H1 (cell line): ENCODE measurements at regions not wholly inside any gene's neighbourhood (a gene's known extent, or its start where the extent isn't known, plus 50 kb on each side); places are given as distances from the start of the nearest gene placed in this dataset.

Experiments used
- CTCF ChIA-PET: fragments of 300-600 bp; sonication (Branson Sonifier 250); formaldehyde crosslinking; loops from one replicate; lab custom pipeline; 2021; ENCODE audit not compliant: partially characterized antibody; lab: Charles Lee
- POLR2A ChIA-PET: fragments of 300-600 bp; sonication (Branson Sonifier 250); formaldehyde crosslinking; loops from one replicate; lab custom pipeline; 2021; ENCODE audit warnings: inconsistent platforms; ENCODE audit not compliant: partially characterized antibody; lab: Charles Lee
- DNase-seq, 2 experiments: peaks; one replicate each; pipeline versions ENCODE4 v3.0.0 to v3.0.0-alpha.2; 2010 to 2022; ENCODE audit warnings: low spot score in 2 of 2, low read depth in 1 of 2, mixed read lengths in 1 of 2
- FAIRE-seq: peaks from 2 replicates; lab custom pipeline; 2011; peaks lifted over from hg19 to GRCh38; lab: Jason Lieb, UNC
- H2AFZ ChIP-seq: 2 replicates; pipeline ENCODE4 v1.8.1; 2012; ENCODE audit warnings: low read length, inconsistent platforms
- H2AK5ac ChIP-seq: 2 replicates; pipeline ENCODE4 v1.6.1; 2013; ENCODE audit warnings: low read depth, low read length
- H2BK120ac ChIP-seq: replicated peaks from 2 replicates; pipeline ENCODE3; 2013; ENCODE audit warnings: low read depth, low read length, inconsistent platforms
- H2BK12ac ChIP-seq: 2 replicates; pipeline ENCODE4 v1.6.1; 2013; ENCODE audit warnings: low read depth, low read length
- H2BK15ac ChIP-seq: 2 replicates; pipeline ENCODE4 v1.6.1; 2013; ENCODE audit warnings: low read length
- H2BK20ac ChIP-seq: 2 replicates; pipeline ENCODE4 v1.6.1; 2013; ENCODE audit warnings: low read length
- H2BK5ac ChIP-seq: 2 replicates; pipeline ENCODE4 v1.6.1; 2013; ENCODE audit warnings: low read depth, low read length
- H3K14ac ChIP-seq: 2 replicates; pipeline ENCODE4 v1.6.1; 2013; ENCODE audit warnings: inconsistent platforms; ENCODE audit not compliant: insufficient read length
- H3K18ac ChIP-seq: 2 replicates; pipeline ENCODE4 v1.6.1; 2013; ENCODE audit warnings: low read length; ENCODE audit errors: extremely low read depth
- H3K23ac ChIP-seq: 2 replicates; pipeline ENCODE4 v1.6.1; 2013; ENCODE audit warnings: inconsistent platforms; ENCODE audit not compliant: insufficient read length
- H3K23me2 ChIP-seq: 2 replicates; pipeline ENCODE4 v1.6.1; 2013; ENCODE audit warnings: low read depth, low read length
- H3K27ac ChIP-seq: 2 replicates; pipeline ENCODE4 v1.6.1; 2011; ENCODE audit warnings: low read depth, low read length, inconsistent platforms
- H3K27me3 ChIP-seq, 4 experiments: replicated peaks in 1 of 4; 1 replicate in 1 of 4; 2 replicates in 3 of 4; pipeline versions ENCODE4 v1.6.1 to v1.8.1; 2011 to 2013; ENCODE audit warnings: low read length in 3 of 4, mild to moderate bottlenecking in 3 of 4, inconsistent platforms in 2 of 4, mixed read lengths in 2 of 4, moderate library complexity in 1 of 4; ENCODE audit not compliant: control insufficient read depth in 3 of 4, insufficient read depth in 3 of 4; ENCODE audit errors: extremely low read depth in 1 of 4
- H3K36me3 ChIP-seq, 4 experiments: 2 replicates each; pipeline versions ENCODE4 v1.6.1 to v1.8.1; 2011 to 2013; ENCODE audit warnings: mild to moderate bottlenecking in 4 of 4, low read length in 3 of 4, moderate library complexity in 2 of 4, control low read depth in 1 of 4, inconsistent platforms in 1 of 4; ENCODE audit not compliant: insufficient read depth in 4 of 4, control insufficient read depth in 2 of 4
- H3K4ac ChIP-seq: replicated peaks from 2 replicates; pipeline ENCODE3; 2013; ENCODE audit warnings: low read length, low read depth, mixed read lengths, inconsistent platforms; ENCODE audit not compliant: insufficient read length
- H3K4me1 ChIP-seq, 4 experiments: replicated peaks in 1 of 4; 1 replicate in 1 of 4; 2 replicates in 3 of 4; pipeline versions ENCODE4 v1.6.1 to v1.8.1; 2011 to 2013; ENCODE audit warnings: low read length in 3 of 4, inconsistent platforms in 2 of 4, mixed read lengths in 1 of 4; ENCODE audit not compliant: insufficient read depth in 4 of 4, control insufficient read depth in 3 of 4
- H3K4me2 ChIP-seq, 2 experiments: 2 replicates each; pipeline versions ENCODE4 v1.6.1 to v1.8.1; 2011 to 2013; ENCODE audit warnings: low read depth in 2 of 2, low read length in 2 of 2, control low read depth in 1 of 2, inconsistent platforms in 1 of 2, mild to moderate bottlenecking in 1 of 2; ENCODE audit not compliant: insufficient read depth in 1 of 2
- H3K4me3 ChIP-seq, 4 experiments: fragments of 200-600, 300-600 bp in 1 of 4; sonication (generic), shearing (Covaris generic), sonication (Bioruptor Twin) in 1 of 4; 2 replicates each; pipeline versions ENCODE4 v1.5.1 to v1.8.1; 2011 to 2016; ENCODE audit warnings: low read length in 4 of 4, low read depth in 3 of 4, control low read depth in 2 of 4, inconsistent platforms in 2 of 4, mild to moderate bottlenecking in 2 of 4, mixed read lengths in 1 of 4, moderate library complexity in 1 of 4; ENCODE audit not compliant: insufficient read depth in 2 of 4; ENCODE audit errors: extremely low read depth in 1 of 4
- H3K56ac ChIP-seq: replicated peaks from 2 replicates; pipeline ENCODE3; 2013; ENCODE audit warnings: low read depth, mild to moderate bottlenecking, mixed read lengths, low read length, inconsistent platforms; ENCODE audit not compliant: insufficient read length
- H3K79me1 ChIP-seq: 2 replicates; pipeline ENCODE4 v1.6.1; 2013; ENCODE audit warnings: low read depth, low read length, control low read depth
- H3K79me2 ChIP-seq, 2 experiments: 2 replicates each; pipeline versions ENCODE4 v1.6.1 to v1.8.1; 2012 to 2013; ENCODE audit warnings: low read length in 2 of 2, mild to moderate bottlenecking in 2 of 2, inconsistent platforms in 1 of 2; ENCODE audit not compliant: insufficient read depth in 2 of 2, control insufficient read depth in 1 of 2
- H3K9ac ChIP-seq, 4 experiments: replicated peaks in 1 of 4; 1 replicate in 1 of 4; 2 replicates in 3 of 4; pipeline versions ENCODE4 v1.6.1 to v1.8.1; 2011 to 2013; ENCODE audit warnings: low read depth in 3 of 4, low read length in 3 of 4, control low read depth in 2 of 4, mild to moderate bottlenecking in 2 of 4, moderate library complexity in 2 of 4, inconsistent platforms in 1 of 4; ENCODE audit errors: extremely low read depth in 1 of 4
- H3K9me3 ChIP-seq, 2 experiments: 2 replicates each; pipeline versions ENCODE4 v1.6.1 to v1.8.1; 2012 to 2013; ENCODE audit warnings: mild to moderate bottlenecking in 2 of 2, moderate library complexity in 2 of 2, control low read depth in 1 of 2, inconsistent platforms in 1 of 2, low read depth in 1 of 2, low read length in 1 of 2, mixed read lengths in 1 of 2; ENCODE audit not compliant: insufficient read depth in 2 of 2
- H4K20me1 ChIP-seq, 2 experiments: replicated peaks in 1 of 2; 2 replicates each; pipeline versions ENCODE3 to v1.8.1; 2011 to 2013; ENCODE audit warnings: inconsistent platforms in 2 of 2, low read length in 2 of 2, mild to moderate bottlenecking in 1 of 2; ENCODE audit not compliant: insufficient read depth in 2 of 2, control insufficient read depth in 1 of 2
- H4K5ac ChIP-seq: 2 replicates; pipeline ENCODE4 v1.6.1; 2013; ENCODE audit warnings: low read length, low read depth, mixed read lengths, inconsistent platforms; ENCODE audit not compliant: insufficient read length
- H4K8ac ChIP-seq: 2 replicates; pipeline ENCODE4 v1.8.0; 2013; ENCODE audit warnings: mild to moderate bottlenecking, moderate library complexity, low read length, inconsistent platforms; ENCODE audit not compliant: insufficient read depth; ENCODE audit errors: extremely low read depth
- H4K91ac ChIP-seq: replicated peaks from 2 replicates; pipeline ENCODE3; 2013; ENCODE audit warnings: low read length, mixed read lengths, inconsistent platforms; ENCODE audit not compliant: insufficient read length
- GABPA ChIP-seq: IDR thresholded peaks from 2 replicates; pipeline ENCODE4 v1.6.1; 2011; ENCODE audit warnings: mild to moderate bottlenecking, low read length, moderate library complexity, borderline replicate concordance; ENCODE audit not compliant: insufficient read depth
- SP1 ChIP-seq: IDR thresholded peaks from 2 replicates; pipeline ENCODE4 v1.6.1; 2011; ENCODE audit warnings: low read depth, low read length

GRCh38 chr4:119781044-119781443, 152.4 kb upstream of the PDE5A start:
- no peak overlapping the region; the same call in 1 of the 2 replicates for H3K18ac ChIP-seq
- no peaks in the 10 kb centered on the region for H3K4me1 ChIP-seq
- H4K91ac ChIP-seq, result no peak overlapping the region
- no peaks in the 10 kb centered on the region for H3K23me2 ChIP-seq
- H4K20me1 ChIP-seq, result no peaks in the 10 kb centered on the region
- H2AK5ac ChIP-seq, result no peak overlapping the region
- H3K27ac ChIP-seq, result no peak overlapping the region
- no peak overlapping the region for H2BK5ac ChIP-seq
- H3K14ac ChIP-seq, result no peak overlapping the region
- POLR2A ChIA-PET, result no interaction called here
- DNase-seq (no peak), FAIRE-seq (no peak)
- H3K9me3 ChIP-seq, result peaks cover 8% of the 10 kb centered on the region in 2 experiments; a peak in 3 of 4 replicates
- H3K79me2 ChIP-seq, result no peaks in the 10 kb centered on the region
- H4K8ac ChIP-seq, result no peak overlapping the region
- H3K36me3 ChIP-seq, result no peaks in the 10 kb centered on the region
- no peaks in the 10 kb centered on the region for H3K27me3 ChIP-seq
- no peak overlapping the region for H3K23ac ChIP-seq
- CTCF ChIA-PET, result interaction anchor here (1.1 kb wide), 1 partner anchor 84 kb away, joined by 3 read pairs; no protein-coding TSS in a partner anchor
- no peak overlapping the region for H3K4me3 ChIP-seq
- H4K5ac ChIP-seq, result no peak overlapping the region
- no peak overlapping the region for H2AFZ ChIP-seq
- no peak overlapping the region for H3K56ac ChIP-seq
- H3K9ac ChIP-seq, result no peak overlapping the region
- no peak overlapping the region for H3K4ac ChIP-seq
- no peak overlapping the region for H2BK12ac ChIP-seq
- no peak overlapping the region for H3K4me2 ChIP-seq
- H3K79me1 ChIP-seq, result no peaks in the 10 kb centered on the region
- no peak overlapping the region for H2BK20ac ChIP-seq
- no peak overlapping the region for H2BK120ac ChIP-seq
- H2BK15ac ChIP-seq, result no peak overlapping the region
- TF ChIP-seq GABPA (no peak), SP1 (no peak)
